ENCODE measurements at regions not wholly inside any gene's neighbourhood (a gene's known extent, or its start where the extent isn't known, plus 50 kb on each side); places are given as distances from the start of the nearest gene placed in this dataset.
A peak's percentile ranks its signal among the peaks of the same experiment; 100 is the strongest.

DNA sequence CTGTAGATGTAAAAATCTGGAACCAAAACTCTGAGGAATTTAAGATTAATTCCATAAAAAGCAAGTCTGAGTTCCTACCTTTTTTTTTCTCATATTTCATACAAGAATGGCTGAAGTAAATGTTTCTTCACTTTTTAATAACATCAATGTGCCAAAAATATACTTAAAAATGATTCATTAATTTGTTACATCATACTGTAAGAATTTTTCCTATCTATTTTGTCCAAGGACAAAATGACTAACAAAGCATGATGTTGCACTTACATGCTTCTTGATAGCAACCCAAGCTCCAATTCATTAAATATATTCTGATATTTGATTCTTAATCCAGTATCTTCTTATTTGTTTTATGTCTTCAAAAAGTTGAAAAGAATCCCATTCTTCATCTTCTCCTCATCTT is 988.3 kb downstream of the TLE1 start:
- TF ChIP-seq, protein P1, sequence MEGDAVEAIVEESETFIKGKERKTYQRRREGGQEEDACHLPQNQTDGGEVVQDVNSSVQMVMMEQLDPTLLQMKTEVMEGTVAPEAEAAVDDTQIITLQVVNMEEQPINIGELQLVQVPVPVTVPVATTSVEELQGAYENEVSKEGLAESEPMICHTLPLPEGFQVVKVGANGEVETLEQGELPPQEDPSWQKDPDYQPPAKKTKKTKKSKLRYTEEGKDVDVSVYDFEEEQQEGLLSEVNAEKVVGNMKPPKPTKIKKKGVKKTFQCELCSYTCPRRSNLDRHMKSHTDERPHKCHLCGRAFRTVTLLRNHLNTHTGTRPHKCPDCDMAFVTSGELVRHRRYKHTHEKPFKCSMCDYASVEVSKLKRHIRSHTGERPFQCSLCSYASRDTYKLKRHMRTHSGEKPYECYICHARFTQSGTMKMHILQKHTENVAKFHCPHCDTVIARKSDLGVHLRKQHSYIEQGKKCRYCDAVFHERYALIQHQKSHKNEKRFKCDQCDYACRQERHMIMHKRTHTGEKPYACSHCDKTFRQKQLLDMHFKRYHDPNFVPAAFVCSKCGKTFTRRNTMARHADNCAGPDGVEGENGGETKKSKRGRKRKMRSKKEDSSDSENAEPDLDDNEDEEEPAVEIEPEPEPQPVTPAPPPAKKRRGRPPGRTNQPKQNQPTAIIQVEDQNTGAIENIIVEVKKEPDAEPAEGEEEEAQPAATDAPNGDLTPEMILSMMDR (conservative IDR thresholded peaks at IDR 0.05; ENCODE audit: low read depth), result no peak
- DNase-seq (ENCODE audit: low spot score), result no peak
- POLR2A ChIA-PET (ENCODE audit: low non-redundant PET), result no interaction called here
- H3K27ac ChIP-seq, result no peak overlapping the region
- CTCF ChIA-PET, result no interaction called here

DNA sequence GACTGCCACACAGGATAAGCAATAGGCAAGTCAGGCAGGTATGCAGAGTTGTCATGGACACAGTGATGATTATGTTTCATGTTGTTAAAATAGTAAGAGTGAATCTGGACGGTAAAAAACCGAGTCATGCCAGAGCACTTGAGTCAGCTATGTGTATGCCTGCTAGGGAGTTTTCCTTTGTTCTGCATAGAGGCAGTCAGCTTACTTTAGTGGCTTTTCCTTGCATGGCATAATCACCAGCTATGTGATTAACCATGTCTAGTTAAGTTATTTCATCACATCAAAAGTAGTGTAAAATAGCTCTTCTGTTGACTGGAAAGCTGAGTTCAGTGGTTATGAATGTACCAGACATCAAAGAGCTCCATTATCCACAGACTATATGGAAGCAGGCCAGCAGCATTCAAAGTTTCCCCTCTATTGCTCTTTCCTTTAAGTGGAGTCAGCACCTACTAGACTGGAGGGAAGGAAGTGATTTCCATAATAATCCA is 989.8 kb downstream of the TLE1 start:
- no peak overlapping the region for H3K27ac ChIP-seq
- DNase-seq (ENCODE audit: low spot score), result peak; percentile 65
- CTCF ChIA-PET, result interaction anchor here (0.6 to 0.7 kb wide), 3 partner anchors 9 to 1192 kb away, joined by 3 to 4 read pairs (median 3); no protein-coding TSS in a partner anchor
- TF ChIP-seq, protein P1 (conservative IDR thresholded peaks at IDR 0.05; ENCODE audit: low read depth), result no peak
- POLR2A ChIA-PET (ENCODE audit: low non-redundant PET), result no interaction called here

DNA sequence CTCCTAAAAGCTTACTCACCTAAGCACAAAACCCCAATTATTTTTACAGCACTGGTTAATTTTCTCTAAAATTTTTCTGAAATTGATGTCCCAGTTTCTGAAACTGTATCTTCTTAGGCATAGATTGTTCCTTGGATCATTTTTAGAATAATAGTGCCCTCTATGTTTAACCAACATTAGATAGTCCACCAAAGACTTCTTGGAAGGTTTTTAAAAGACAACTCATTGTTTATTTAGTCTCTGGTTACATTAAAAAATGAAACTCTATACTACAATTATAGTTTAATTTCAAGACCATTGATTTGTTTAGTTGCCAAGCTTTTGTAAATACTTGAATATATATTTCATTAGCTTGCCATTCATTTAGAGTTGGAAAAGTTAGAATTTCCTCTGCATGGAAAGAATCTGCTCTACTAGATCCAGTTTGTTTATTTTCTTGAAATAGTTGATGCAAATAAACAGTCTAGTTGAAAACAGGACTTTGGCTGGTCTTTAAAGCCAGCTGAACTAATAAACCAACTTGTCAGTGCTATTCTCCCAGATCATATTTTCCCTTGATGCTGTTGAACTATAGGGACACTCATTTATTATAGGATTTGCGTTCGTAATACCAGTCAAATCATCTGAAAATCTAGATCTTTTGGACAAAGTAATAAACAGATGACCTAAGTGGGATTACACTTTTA is 990.5 kb downstream of the TLE1 start:
- DNase-seq (ENCODE audit: low spot score), result no peak
- CTCF ChIA-PET, result interaction anchor here (0.6 to 0.7 kb wide), 3 partner anchors 21 to 1193 kb away, joined by 3 to 4 read pairs (median 3); no protein-coding TSS in a partner anchor
- TF ChIP-seq, protein P1 (conservative IDR thresholded peaks at IDR 0.05; ENCODE audit: low read depth), result no peak

DNA sequence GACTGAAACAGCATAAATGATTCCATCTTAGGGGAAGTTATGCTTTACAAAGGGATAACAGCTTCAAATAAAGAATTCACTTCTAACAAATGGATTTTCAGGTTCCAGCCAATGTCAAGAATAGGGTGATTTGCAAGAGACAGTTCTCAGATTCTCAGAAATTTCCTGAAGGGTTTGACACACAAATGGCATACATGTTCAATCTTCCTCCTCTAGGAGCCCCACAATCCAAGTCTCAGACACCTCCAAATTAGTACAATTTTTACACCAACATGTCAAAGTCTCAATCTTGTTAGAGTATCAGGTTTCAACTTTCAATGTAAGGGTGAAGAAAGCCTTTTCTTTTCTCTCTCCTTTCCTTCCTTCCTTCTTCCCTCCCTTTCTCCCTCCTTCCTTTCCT is 996.6 kb downstream of the TLE1 start:
- no peak overlapping the region for H3K27ac ChIP-seq
- no peak for DNase-seq (ENCODE audit: low spot score)
- CTCF ChIA-PET, result interaction anchor here (0.8 kb wide), 1 partner anchor 31 kb away, joined by 6 read pairs; no protein-coding TSS in a partner anchor
- TF ChIP-seq, protein P1 (conservative IDR thresholded peaks at IDR 0.05; ENCODE audit: low read depth), result no peak
- POLR2A ChIA-PET (ENCODE audit: low non-redundant PET), result no interaction called here

More for the DNA sequence above, 990.5 kb downstream of the TLE1 start:
- no peak overlapping the region for H3K27ac ChIP-seq
- POLR2A ChIA-PET (ENCODE audit: low non-redundant PET), result no interaction called here

DNA sequence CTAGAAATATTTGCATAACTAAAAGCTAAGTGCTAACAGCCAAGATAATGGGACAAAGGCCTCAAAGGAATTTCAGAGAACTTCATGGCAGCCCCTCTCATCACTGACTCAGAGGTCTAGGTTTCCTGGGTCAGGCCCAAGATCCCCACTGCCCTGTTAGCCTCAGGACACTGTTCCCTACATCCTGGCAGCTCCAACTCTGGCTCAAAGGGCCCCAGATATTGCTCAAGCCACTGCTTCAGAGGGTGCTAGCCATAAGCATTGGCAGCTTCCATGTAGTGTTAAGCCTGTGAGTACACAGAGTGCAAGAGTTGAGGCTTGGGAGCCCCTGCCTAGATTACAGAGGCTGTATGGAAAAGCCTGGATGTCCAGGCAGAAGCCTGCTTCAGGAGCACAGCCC is 998.1 kb downstream of the TLE1 start:
- DNase-seq (ENCODE audit: low spot score), result no peak
- POLR2A ChIA-PET (ENCODE audit: low non-redundant PET), result no interaction called here

DNA sequence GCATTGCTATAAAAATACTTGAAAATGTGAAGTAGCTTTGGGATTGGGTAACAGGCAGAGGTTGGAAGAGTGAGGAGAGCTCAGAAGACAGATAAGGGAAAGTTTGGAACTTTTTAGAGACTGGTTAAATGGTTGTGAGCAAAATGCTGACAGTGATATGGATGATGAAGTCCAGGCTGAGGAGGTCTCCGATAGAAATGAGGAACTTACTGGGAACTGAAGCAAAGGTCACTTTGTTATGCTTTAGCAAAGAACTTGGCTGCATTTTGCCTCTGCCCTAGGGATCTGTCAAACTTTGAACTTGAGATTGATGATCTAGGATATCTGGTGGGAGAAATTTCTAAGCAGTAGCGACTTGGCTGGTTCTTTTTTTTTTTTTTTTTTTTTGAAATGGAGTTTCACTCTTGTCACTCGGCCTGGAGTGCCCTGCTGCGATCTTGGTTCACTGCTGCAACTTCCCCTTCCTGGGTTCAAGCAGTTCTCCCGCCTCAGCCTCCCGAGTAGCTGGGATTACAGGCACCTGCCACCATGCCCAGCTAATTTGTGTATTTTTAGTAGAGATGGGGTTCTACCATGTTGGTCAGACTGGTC is 998.9 kb downstream of the TLE1 start:
- CTCF ChIA-PET, result interaction anchor here (0.6 kb wide), 1 partner anchor 1515 kb away, joined by 3 read pairs; no protein-coding TSS in a partner anchor
- H3K27ac ChIP-seq, result no peak overlapping the region
- TF ChIP-seq, protein P1 (conservative IDR thresholded peaks at IDR 0.05; ENCODE audit: low read depth), result no peak
- no peak for DNase-seq (ENCODE audit: low spot score)
- POLR2A ChIA-PET (ENCODE audit: low non-redundant PET), result no interaction called here

More for the DNA sequence above, 998.1 kb downstream of the TLE1 start:
- TF ChIP-seq, protein P1 (conservative IDR thresholded peaks at IDR 0.05; ENCODE audit: low read depth), result no peak
- CTCF ChIA-PET, result no interaction called here
- no peak overlapping the region for H3K27ac ChIP-seq
